Nephron (organoid): ENCODE measurements at regions not wholly inside any gene's neighbourhood (a gene's known extent, or its start where the extent isn't known, plus 50 kb on each side); places are given as distances from the start of the nearest gene placed in this dataset.

ENCODE experiments used
- H3K27ac Mint-ChIP-seq, 3 experiments: 2 replicates each; pipeline ENCODE4 v1.8.0; 2020; ENCODE audit warnings: mixed read lengths in 3 of 3, mild to moderate bottlenecking in 2 of 3, moderate library complexity in 1 of 3
- H3K27me3 Mint-ChIP-seq: 2 replicates; pipeline ENCODE4 v1.8.0; 2021; ENCODE audit warnings: low read depth, mild to moderate bottlenecking, moderate library complexity, mixed read lengths
- H3K36me3 Mint-ChIP-seq: 2 replicates; pipeline ENCODE4 v1.8.0; 2020; ENCODE audit warnings: low read depth, mixed read lengths
- H3K4me1 Mint-ChIP-seq: 2 replicates; pipeline ENCODE4 v1.8.0; 2020; ENCODE audit warnings: mixed read lengths
- H3K4me3 Mint-ChIP-seq, 3 experiments: 2 replicates each; pipeline ENCODE4 v1.8.0; 2020; ENCODE audit warnings: mild to moderate bottlenecking in 3 of 3, mixed read lengths in 3 of 3, moderate library complexity in 2 of 3
- H3K9me3 Mint-ChIP-seq: 2 replicates; pipeline ENCODE4 v1.8.0; 2020; ENCODE audit warnings: mixed read lengths
- TF ChIP-seq, protein P1 (sequence below), 3 experiments: fragments of 200-600 bp; sonication (generic); IDR thresholded peaks; one replicate each; pipeline ENCODE4 v1.5.0; 2021; ENCODE audit warnings: antibody characterized with exemption in 3 of 3; ENCODE audit not compliant: unreplicated experiment in 3 of 3

DNA sequence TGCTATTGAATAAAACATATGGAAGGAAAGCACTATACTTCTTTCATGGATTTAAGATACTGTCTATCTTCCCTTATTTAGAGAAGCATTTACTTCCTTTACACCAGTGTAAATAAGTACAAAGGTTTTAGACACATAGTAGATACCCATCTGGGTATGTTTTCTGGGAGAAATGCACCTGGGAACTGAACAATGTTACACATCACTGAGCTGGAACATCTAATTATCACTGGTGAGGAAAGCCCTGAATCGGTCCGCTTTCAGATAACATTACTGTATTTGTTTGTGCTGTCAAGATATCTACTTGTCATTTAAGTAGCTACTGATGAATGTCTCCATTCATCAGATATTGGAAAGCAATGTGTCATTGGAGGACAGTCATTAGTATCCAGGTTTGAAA lies 964.7 kb upstream of the PTPRD start:
- H3K36me3 Mint-ChIP-seq: no peaks in the 10 kb centered on the region
- H3K27me3 Mint-ChIP-seq: no peaks in the 10 kb centered on the region
- no peak overlapping the region for H3K4me3 Mint-ChIP-seq
- TF ChIP-seq, protein P1, sequence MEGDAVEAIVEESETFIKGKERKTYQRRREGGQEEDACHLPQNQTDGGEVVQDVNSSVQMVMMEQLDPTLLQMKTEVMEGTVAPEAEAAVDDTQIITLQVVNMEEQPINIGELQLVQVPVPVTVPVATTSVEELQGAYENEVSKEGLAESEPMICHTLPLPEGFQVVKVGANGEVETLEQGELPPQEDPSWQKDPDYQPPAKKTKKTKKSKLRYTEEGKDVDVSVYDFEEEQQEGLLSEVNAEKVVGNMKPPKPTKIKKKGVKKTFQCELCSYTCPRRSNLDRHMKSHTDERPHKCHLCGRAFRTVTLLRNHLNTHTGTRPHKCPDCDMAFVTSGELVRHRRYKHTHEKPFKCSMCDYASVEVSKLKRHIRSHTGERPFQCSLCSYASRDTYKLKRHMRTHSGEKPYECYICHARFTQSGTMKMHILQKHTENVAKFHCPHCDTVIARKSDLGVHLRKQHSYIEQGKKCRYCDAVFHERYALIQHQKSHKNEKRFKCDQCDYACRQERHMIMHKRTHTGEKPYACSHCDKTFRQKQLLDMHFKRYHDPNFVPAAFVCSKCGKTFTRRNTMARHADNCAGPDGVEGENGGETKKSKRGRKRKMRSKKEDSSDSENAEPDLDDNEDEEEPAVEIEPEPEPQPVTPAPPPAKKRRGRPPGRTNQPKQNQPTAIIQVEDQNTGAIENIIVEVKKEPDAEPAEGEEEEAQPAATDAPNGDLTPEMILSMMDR (IDR thresholded peaks at IDR 0.05; ENCODE audit: unreplicated experiment in 3 of 3): no peak
- H3K27ac Mint-ChIP-seq: no peak overlapping the region
- H3K9me3 Mint-ChIP-seq: no peaks in the 10 kb centered on the region
- no peaks in the 10 kb centered on the region for H3K4me1 Mint-ChIP-seq

DNA sequence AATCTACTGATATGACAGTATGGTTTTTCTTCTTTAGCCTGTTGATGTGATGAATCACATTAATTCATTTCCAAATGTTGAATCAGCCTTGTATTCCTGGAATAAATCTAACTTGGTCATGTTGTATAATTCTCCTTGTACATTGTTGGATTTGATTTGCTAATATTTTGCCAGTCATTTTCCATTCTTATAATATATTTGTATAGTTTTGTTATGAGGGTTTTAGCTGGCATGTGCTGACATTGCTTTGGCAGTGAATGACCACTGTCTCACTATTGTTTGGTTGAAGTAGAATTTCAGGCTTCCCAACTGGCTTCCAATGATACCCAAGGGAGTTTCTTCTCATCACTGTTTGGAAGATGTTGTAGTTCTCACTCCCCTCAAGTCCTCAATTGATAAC lies 983.0 kb upstream of the PTPRD start:
- Mint-ChIP-seq H3K27me3 (no peaks in the 10 kb centered on the region), H3K9me3 (no peaks in the 10 kb centered on the region), H3K4me1 (no peaks in the 10 kb centered on the region), H3K4me3 (no peak overlapping the region), H3K27ac (no peak overlapping the region), H3K36me3 (no peaks in the 10 kb centered on the region)
- TF ChIP-seq, protein P1 (IDR thresholded peaks at IDR 0.05; ENCODE audit: unreplicated experiment in 3 of 3): no peak

DNA sequence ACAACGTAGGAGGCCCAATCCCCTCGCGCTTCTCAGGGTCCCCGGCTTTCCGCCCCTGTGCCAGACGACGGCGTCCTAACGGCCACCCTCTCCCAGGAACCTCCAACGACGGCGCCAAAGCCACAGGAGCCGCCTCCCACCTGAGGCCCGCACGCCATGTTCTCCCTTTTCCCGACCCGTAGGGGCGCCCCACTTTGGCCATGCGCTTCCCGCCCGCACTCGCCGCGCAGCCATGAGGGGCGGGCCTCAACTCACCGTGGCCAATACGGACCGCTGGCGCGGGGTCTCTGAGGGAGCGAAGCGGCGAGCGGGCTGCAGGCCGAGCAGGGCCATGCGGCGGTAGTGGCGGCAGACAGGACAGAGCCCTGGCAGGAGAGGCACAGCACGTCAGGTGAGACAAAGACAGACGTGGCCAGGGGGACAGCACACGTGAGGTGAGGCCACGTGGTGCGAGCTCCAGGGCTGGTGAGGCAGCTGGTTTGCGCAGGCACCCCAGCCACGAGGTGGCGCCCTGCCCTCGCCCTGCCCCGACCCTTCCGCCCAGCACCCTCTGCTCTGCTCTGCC lies 1005.5 kb upstream of the PTPRD start:
- TF ChIP-seq, protein P1 (IDR thresholded peaks at IDR 0.05; ENCODE audit: unreplicated experiment in 3 of 3): no peak
- Mint-ChIP-seq H3K4me3 (no peak overlapping the region), H3K4me1 (no peaks in the 10 kb centered on the region), H3K27ac (no peak overlapping the region), H3K27me3 (peaks cover 3% of the 10 kb centered on the region), H3K36me3 (no peaks in the 10 kb centered on the region), H3K9me3 (no peaks in the 10 kb centered on the region)

DNA sequence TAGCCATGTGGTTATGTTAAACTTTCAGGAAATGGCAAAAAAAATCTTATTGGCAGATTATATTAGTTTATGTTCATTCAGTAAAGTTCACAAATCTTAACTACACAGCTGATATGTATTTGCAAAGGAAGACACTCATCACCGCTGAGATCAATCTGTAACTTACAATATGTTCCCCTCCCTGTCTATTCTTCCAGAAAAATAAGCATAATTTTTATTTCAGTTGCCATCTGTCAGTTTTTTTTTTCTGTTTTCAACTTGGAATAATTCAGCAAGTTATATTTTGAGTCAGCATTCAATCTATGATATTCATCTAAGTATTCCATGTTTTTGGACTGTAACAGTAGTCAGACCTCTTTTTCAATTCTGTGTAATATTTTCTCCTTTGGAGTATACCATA lies 1019.9 kb upstream of the PTPRD start:
- no peak overlapping the region for H3K27ac Mint-ChIP-seq
- no peaks in the 10 kb centered on the region for H3K27me3 Mint-ChIP-seq
- H3K4me1 Mint-ChIP-seq: no peaks in the 10 kb centered on the region
- peaks cover 21% of the 10 kb centered on the region for H3K9me3 Mint-ChIP-seq
- H3K4me3 Mint-ChIP-seq: no peak overlapping the region
- no peaks in the 10 kb centered on the region for H3K36me3 Mint-ChIP-seq
- TF ChIP-seq, protein P1 (IDR thresholded peaks at IDR 0.05; ENCODE audit: unreplicated experiment in 3 of 3): no peak

DNA sequence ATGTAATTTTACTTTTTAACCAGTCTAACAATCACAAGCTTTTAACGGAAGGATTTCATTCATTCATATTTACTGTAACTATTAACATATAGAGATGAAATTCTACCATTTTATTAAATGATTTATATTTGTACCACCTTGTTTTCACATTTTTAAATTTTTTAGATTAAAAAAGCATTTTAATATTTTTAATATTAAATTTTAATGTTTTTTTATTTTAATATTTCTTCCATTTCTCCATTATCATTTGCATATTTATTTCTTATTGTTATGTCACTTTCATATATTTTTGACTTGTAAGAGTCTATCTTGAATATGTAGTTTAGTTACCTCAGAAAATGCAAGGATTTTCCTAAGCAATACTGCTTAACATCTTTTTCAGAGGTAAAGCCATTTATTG lies 1034.0 kb upstream of the PTPRD start:
- Mint-ChIP-seq H3K36me3 (no peaks in the 10 kb centered on the region), H3K4me1 (no peaks in the 10 kb centered on the region), H3K9me3 (no peaks in the 10 kb centered on the region), H3K27me3 (peaks cover 4% of the 10 kb centered on the region), H3K4me3 (no peak overlapping the region), H3K27ac (no peak overlapping the region)
- TF ChIP-seq, protein P1 (IDR thresholded peaks at IDR 0.05; ENCODE audit: unreplicated experiment in 3 of 3): no peak

DNA sequence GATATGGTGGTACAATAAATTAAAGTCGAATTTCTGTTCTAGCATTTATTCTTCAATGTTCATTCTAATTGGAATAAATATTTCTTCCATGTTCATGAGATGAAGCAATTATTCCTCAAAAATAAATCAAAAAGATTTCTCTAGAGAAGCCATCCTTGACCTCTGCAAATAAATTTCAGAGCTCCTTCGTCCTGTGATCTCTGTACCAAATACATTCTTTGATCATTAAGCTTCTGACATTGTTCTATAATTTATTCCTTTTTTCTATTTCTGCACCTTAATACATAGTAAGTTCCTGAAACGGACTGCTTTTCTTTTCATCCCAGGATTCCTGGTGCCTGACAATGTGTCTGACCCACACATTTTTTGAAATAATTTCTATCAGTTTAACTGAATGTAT lies 1039.3 kb upstream of the TYRP1 start:
- no peaks in the 10 kb centered on the region for H3K9me3 Mint-ChIP-seq
- H3K36me3 Mint-ChIP-seq: no peaks in the 10 kb centered on the region
- no peak overlapping the region for H3K27ac Mint-ChIP-seq
- no peaks in the 10 kb centered on the region for H3K4me1 Mint-ChIP-seq
- no peaks in the 10 kb centered on the region for H3K27me3 Mint-ChIP-seq
- TF ChIP-seq, protein P1 (IDR thresholded peaks at IDR 0.05; ENCODE audit: unreplicated experiment in 3 of 3): no peak
- no peak overlapping the region for H3K4me3 Mint-ChIP-seq
